NCI-H82 (cell line): ENCODE measurements at regions not wholly inside any gene's neighbourhood (a gene's known extent, or its start where the extent isn't known, plus 50 kb on each side); places are given as distances from the start of the nearest gene placed in this dataset.
A peak's percentile ranks its signal among the peaks of the same experiment; 100 is the strongest.
"Not testable (repeated sequence)": the region's sequence is repeated elsewhere in the genome, so short reads cannot be mapped to it uniquely, and the experiment has no call there.

Experiments
- DNase-seq: peaks from one replicate; lab custom pipeline; 2025; lab: John Stamatoyannopoulos, UW

- peak; percentile 40 for DNase-seq
These were observed 185.6 kb upstream of the COPS8 start for GRCh38 chr2:236899950-236900640.

- DNase-seq = no peak
These were observed 183.7 kb upstream of the COPS8 start for GRCh38 chr2:236901956-236902355.

DNA sequence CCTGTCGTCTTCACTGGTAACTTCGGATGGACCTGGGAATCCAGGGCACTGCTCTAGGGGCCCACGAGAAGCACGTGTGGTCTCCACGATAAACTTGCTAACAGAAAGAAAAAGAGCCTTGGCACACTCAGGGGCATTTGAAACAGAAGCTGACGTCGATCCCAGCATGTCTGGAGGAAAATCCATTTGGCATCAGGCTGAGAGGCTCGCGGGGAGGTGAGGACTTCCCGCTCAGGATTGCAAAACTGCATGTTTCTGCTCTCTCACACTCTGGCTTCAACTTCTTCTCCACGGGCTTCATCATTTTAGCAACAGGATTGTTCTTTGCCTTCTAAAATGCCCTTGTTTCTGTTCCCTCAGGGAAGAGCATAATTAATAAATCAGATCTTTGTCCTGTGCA lies 181.7 kb upstream of the COPS8 start:
- no peak for DNase-seq

DNA sequence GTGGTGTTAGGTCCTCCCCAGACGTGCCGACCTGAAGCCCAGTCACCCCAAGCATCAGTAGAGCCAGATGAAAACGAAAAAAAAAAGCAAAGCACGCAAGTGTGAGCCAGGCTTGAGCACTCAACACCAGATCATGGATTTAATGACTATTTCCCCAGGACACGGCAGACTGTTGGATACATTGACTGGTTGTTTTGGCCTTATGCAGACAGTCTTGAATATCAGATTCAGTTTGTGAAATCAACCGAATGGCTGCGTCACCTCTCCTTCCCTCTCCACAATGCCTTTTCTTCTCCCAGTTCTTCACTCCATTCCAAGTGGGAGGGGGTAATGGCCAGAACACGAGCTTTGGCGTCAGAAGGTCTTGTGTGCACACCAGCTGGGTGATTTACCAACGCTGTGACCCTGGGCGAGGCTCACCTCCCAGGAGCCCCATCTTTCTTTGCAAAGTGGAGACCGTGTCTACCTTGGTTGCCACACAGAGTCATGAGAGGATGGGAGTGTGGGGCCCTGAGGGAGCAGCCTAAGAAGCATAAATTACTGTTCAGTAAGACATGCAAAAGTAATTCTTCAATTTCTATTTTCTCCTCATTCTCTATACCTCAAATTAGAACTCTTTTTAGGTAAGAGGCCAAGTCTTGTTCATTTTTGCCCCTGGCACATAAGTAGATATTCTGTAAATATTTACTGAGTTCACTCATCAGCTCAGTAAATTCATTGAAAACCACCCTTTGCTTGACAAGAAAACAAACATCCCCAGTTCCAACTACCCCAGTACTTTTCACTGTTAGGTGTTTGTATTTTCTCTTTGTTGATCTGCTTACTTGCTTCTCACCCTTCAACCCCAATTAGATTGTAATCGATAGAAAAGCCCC lies 181.1 kb upstream of the COPS8 start:
- DNase-seq = no peak

DNA sequence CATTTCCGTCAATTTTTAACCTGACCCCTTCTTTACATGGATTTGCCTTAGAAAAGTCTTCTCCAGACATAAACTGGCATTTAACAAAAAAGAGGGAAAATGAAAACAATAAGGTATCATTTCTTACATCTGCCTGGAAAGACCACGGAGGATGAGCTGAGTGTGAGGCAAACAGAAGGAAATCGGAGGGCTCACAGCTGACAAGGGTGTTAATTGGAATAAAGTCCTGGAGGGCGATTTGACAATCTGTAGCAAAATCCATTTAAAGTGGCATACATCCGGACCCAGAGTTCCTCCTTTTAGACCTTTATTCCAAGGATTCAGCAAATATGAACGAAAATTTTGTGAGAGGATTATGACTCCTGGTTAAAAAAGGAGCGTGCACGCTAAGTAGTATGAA lies 179.7 kb upstream of the COPS8 start:
- peak; percentile 72 for DNase-seq

GRCh38 chr2:236908439-236909192 lies 177.1 kb upstream of the COPS8 start:
- DNase-seq = no peak

DNA sequence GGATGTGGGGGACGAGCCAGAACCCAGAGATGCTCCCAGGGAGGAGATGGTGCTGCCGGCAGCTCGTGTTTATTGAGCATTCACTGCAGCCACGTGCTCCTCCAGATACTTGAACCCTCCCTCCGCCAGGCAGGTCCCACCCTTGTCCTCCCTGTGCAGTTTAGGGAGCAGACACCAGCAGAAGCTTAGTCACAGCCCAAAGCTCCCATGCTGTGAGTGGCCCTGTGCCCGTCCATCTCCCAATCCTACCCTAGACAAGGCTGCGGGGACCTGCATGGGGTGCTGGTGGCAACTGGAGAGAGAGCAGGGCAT lies 176.5 kb upstream of the COPS8 start:
- no peak for DNase-seq

GRCh38 chr2:236909802-236910201 lies 175.9 kb upstream of the COPS8 start:
- DNase-seq = no peak

DNA sequence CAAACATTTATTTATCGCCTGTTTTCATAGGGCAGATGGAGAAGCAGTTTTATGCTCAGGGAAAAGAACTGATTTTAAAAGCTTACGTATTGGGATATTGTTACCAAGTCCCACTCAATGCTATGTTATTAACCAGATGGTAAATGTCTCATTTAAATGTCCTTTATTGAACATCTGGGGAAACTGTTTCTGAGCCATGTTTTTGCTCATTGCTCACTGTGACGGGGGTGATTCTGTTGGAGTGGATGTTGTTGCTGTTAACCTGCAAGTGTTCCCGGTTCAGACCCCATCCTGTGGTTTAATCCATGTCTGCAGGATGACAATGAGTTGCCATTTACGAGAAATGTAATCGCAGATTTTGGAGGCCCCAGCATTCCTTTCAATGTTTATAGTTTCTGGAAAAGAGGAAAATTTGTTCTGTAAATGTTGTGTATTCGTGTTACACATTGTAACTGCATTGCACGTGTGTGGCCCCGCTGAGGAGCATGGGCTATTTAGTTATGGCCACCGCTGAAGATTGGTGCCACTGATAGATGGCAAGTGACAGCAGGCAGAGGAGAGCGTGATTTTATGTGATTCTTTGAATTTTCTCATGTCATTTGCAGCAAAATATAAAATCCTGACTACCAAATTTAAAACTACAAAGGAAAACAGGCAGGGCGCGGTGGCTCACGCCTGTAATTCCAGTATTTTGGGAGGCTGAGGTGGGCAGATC lies 174.8 kb upstream of the COPS8 start:
- no peak for DNase-seq

- no peak for DNase-seq
These were observed 173.2 kb upstream of the COPS8 start for GRCh38 chr2:236912326-236913120.

GRCh38 chr2:236915186-236915585 lies 170.5 kb upstream of the COPS8 start:
- DNase-seq = no peak

DNA sequence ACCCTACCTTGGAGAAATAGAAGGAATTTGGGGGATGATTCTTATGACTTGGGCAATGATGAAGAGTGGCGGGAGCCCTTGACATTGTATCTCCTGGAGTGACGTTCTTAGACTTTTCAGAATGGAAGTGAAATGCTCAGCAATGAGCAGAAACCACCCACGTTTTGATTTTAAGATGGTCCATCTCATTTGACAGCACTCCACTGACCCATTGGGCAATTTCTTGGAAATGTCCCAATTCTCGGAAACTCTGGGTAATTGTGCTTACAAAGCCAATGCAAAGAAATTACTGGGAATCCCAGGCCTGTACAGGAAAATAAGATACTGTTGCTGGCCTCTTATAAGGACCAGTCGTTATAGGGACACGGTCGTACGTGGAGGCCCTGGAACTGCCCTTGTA lies 170.0 kb upstream of the COPS8 start:
- DNase-seq = no peak

- DNase-seq = no peak
These were observed 169.5 kb upstream of the COPS8 start for GRCh38 chr2:236916181-236916580.

DNA sequence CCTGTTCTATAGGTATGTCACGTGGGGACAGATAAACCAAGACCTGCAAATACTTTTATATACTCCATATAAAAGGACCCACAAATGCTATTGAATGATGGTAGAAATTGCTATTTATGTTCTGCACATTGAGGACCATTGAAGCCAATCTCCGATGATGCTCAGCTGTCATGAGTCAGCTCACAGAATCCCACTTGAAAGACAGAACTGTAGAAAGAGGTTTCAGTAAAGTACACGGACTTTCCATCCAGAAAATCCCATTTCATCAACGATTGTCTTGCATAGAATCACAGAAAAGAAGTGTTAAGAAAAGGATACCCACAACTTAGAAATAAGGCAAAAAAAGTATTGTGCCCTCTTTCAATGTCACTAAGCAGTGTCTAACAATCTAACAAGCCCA lies 169.0 kb upstream of the COPS8 start:
- DNase-seq = no peak

DNA sequence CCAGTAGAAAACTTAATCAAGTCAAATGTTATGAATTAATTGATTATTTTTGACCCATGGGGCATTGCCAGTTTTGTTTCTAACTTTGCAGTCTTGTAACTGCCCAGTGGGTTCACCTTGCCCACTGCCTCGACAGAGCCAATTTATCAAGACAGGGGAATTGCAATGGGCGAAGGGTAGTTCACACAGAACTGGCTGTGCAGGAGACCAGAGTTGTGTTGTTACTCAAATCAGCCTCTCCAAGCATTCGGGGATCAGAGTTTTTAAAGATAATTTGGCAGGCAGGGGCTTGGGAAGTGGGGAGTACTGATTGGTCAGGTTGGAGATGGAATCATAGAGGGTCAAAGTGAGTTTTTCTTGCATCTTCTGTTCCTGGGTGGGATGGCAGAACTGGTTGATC lies 168.5 kb upstream of the COPS8 start:
- no peak for DNase-seq

GRCh38 chr2:236918545-236918944 lies 167.1 kb upstream of the COPS8 start:
- no peak for DNase-seq

DNA sequence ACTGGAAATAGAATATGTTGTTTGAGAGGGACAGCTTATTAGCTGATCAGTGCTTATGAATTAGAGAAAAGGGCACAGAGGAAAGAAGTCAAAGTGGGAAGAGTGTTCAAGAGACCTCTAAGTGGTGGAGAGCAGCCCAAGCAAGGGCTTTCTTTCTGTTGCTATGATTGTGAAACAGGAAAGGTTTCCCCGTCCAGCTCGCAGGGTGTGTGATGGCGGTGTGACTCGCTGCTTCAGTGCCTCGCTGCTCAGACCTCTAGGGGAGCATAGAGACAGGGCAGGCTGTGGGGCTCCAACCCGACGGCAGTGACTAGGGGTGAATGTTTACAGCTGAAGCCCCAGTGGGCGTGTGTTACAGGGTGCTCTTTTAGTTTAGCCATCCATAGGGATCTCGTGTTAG lies 166.5 kb upstream of the COPS8 start:
- no peak for DNase-seq

GRCh38 chr2:236919801-236920379 lies 165.8 kb upstream of the COPS8 start:
- DNase-seq = not testable (repeated sequence)

DNA sequence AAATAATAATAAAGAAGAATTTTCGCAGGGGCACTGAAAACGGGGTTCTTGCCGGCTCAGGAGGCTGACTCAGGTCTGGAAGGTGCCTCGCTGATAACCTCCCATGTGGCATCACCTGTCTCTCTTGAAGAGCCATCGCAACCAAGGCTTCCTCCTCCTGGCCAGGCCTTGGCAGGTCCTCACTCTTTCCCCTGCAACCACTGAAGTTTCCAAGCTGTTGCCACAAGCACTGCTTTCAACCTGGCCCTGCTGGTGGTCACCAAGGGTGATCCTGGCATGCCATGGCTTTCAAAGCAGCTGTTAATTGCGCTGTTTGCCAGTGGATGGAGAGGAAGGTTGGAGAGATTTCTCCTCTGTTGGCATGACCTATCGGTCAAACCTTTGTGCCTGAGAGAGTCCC lies 163.6 kb upstream of the COPS8 start:
- no peak for DNase-seq

GRCh38 chr2:236928380-236929037 lies 157.2 kb upstream of the COPS8 start:
- no peak for DNase-seq
